GM18508 (cell line): ENCODE measurements at regions not wholly inside any gene's neighbourhood (a gene's known extent, or its start where the extent isn't known, plus 50 kb on each side); places are given as distances from the start of the nearest gene placed in this dataset.
"Not testable (repeated sequence)": the region's sequence is repeated elsewhere in the genome, so short reads cannot be mapped to it uniquely, and the experiment has no call there.

Experiments used
- ATAC-seq: cut with Tn5 transposase; IDR thresholded peaks from one replicate; pipeline ENCODE4 v1.9.1; 2021; ENCODE audit warnings: moderate number of reproducible peaks; ENCODE audit not compliant: insufficient read depth, unreplicated experiment

DNA sequence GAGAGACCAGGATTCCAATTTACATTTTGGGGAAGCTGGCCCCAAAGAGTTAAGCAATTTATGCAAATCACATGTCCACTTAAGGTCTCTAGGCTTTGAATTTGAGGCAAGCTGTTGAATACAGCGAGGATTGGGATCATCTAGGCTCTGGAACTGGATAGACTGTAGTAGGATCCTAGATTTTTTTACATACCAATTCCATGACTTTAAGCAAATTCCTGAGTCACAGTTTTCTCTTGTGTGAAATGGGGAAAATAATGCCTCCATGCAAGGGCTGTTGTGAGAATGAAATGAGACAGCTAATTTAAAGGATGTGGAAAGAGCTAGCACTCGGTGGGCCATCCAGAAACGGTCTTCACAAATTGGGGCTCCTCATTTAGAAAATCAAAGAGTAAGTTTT, 103.4 kb downstream of the MINAR1 start:
- ATAC-seq = no peak

GRCh38 chr15:79538527-79538926, 106.4 kb downstream of the MINAR1 start:
- ATAC-seq = no peak

GRCh38 chr15:79539401-79539800, 107.3 kb downstream of the MINAR1 start:
- no peak for ATAC-seq

GRCh38 chr15:79540551-79540950, 108.4 kb downstream of the MINAR1 start:
- ATAC-seq = no peak

GRCh38 chr15:79541196-79541595, 109.1 kb downstream of the MINAR1 start:
- ATAC-seq = no peak

DNA sequence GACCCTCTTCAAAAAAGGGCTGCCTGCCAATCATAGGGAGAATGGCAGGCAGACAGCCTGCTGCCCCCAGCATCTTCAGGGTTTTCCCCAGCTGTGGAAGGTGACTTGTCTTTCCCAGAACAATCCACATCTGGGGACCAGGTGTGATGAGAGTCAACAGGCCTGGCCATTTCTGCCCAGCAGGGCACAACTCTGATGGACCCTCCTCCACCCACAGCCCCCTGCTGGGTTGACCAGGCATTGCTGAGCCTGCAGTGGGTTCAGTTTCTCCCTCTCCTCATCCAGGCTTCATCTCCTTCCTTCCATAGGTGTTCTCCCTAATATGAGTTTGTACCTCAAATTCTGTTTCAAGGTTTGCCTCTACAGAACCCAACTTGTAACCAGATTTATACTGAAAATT, 111.0 kb downstream of the MINAR1 start:
- no peak for ATAC-seq

DNA sequence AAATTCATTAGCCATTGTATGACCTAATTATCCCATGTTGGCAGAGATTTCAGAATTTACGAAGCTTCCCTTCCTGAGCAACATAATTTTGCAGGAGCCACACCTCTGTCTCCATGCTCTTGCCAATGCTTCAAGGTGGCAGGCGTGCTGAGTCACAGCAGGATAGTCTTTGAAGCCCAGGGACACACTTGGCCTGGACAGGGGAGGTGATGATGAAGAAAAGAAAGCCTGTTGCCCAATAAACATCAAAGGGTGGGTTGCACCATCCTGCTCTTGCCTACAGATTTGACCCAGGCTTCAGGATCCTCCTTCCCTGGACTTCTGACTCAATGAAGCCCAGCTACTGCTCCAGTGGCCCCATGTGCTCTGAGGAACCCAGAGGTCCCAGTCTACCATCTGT, 117.1 kb downstream of the MINAR1 start:
- ATAC-seq = no peak

GRCh38 chr15:79560384-79560783, 128.2 kb downstream of the MINAR1 start:
- ATAC-seq = no peak

DNA sequence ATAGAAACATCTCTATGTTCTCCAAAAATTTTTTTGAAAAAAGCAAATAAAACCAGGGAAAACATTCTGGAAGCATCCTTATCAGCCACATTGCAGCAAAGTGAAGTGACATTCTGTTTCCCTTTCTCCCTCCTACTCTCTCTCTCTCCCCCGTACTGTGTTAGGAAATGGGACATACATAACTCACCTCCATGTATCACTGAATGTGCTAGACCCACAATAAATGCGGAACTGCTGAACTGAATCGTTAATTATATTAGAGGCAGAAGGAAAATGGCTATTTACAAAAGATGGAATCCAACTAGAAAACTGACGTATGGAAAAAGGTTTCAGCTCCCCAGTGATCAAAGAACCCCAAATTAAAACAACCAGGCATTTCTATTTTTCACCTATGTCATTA, 129.8 kb downstream of the MINAR1 start:
- ATAC-seq = no peak

DNA sequence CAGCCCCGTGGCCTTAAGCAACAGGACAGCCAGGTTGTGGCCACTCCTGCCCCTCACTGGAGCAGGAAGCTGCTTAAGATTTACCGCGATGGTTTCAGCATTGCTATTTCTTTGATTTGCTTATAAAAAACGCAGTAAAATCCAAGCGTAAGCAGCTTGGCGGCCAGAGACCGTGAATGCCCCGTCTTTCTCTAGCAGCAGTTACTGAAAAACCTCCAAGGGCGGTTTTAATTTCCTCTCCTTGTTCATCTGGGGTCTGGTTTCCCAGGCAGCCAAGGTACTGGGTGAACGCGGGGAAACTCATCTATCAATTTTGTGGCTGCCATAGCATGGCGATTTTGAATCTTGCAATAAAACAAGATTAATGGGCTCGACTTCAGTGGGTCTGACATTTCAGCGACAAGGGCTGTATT, 130.3 kb downstream of the MINAR1 start:
- no peak for ATAC-seq

GRCh38 chr15:79562899-79563298, 130.8 kb downstream of the MINAR1 start:
- no peak for ATAC-seq

DNA sequence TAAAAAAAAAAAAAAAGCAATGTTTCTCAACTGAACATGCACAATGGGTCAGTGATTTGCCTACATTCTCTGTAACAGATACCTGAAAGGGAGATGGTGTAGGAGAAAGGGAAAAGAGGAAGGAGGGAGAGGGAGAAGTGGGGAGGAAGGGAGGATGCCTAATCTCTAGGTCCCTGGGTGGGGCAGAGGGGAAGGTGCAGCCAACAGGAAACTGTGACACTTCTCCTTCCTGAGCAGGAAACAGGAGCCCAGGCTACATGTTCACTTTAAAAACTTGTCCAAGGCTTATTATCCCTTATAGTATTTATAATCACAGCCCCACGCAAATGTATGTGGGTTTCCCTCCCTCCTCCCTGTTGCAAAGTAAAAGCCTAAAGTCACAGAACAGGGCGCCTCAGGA, 137.9 kb downstream of the MINAR1 start:
- ATAC-seq = no peak

- ATAC-seq = no peak
These were observed 140.7 kb downstream of the MINAR1 start for GRCh38 chr15:79572691-79573404.

GRCh38 chr15:79574431-79575273, 142.5 kb downstream of the MINAR1 start:
- ATAC-seq = not testable (repeated sequence)

- ATAC-seq = no peak
These were observed 150.5 kb downstream of the MINAR1 start for GRCh38 chr15:79582650-79583049.

DNA sequence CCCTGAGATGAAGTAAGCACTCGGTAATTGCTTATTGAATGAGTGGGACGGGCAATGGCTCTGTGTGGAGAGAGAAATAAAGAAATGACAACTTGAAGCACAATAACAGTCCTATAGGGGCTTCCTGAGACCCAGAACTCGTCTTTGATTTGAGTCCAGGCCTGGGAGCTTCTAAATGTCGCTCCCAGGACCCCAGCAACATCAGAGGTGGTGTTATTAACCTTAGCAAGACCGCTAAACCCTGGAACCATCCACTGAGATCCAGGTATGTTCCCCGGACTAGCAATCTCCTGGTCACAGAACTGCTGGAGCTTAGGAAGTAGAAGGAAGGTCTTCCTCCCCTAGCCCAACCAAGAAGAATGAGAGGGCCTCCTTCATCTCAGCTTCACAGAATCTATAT, 160.0 kb downstream of the MINAR1 start:
- ATAC-seq = no peak

GRCh38 chr15:79593119-79593869, 161.2 kb downstream of the MINAR1 start:
- ATAC-seq = no peak

- ATAC-seq = no peak
These were observed 163.2 kb downstream of the MINAR1 start for GRCh38 chr15:79595306-79595705.

- ATAC-seq = peak; percentile 77
These were observed 164.0 kb downstream of the MINAR1 start for GRCh38 chr15:79595995-79596622.

DNA sequence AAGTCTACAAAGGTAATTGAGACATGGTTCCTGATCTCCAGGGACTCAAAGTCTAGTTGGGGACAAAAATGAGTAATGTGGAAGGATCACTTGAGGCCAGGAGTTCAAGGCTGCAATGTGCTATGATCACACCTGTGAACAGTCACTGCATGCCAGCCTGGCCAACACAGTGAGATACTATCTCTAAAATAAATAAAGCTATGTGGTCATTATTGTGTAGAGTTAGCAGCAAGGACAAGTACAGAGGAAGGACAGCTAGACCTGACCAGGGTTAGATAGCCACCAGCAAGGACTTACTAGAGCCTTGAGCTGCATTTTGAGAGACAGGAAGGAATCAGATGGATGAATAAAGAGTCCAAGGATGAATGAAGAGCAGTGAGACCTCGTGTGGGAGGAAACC, 166.5 kb downstream of the MINAR1 start:
- ATAC-seq = no peak
